Vagina (tissue), 2 donors: ENCODE measurements at regions not wholly inside any gene's neighbourhood (a gene's known extent, or its start where the extent isn't known, plus 50 kb on each side); places are given as distances from the start of the nearest gene placed in this dataset.

ENCODE experiments used
- POLR2AphosphoS5 ChIP-seq, 2 donors: sonication (generic); formaldehyde crosslinking; IDR thresholded peaks; one replicate each; pipeline ENCODE4 v1.9.0; 2017; ENCODE audit warnings: antibody characterized with exemption in 2 of 2, mild to moderate bottlenecking in 2 of 2, low read depth in 1 of 2; ENCODE audit not compliant: insufficient read depth in 1 of 2
- TF ChIP-seq, protein P1 (sequence below), 3 experiments: fragments of 450-650 bp in 2 of 3; fragments of 200-600 bp in 1 of 3; sonication (generic) in 1 of 3; IDR thresholded peaks; one replicate each; pipeline ENCODE4 v1.5.1; 2017 to 2019; ENCODE audit warnings: antibody characterized with exemption in 3 of 3, mild to moderate bottlenecking in 2 of 3, moderate library complexity in 2 of 3

DNA sequence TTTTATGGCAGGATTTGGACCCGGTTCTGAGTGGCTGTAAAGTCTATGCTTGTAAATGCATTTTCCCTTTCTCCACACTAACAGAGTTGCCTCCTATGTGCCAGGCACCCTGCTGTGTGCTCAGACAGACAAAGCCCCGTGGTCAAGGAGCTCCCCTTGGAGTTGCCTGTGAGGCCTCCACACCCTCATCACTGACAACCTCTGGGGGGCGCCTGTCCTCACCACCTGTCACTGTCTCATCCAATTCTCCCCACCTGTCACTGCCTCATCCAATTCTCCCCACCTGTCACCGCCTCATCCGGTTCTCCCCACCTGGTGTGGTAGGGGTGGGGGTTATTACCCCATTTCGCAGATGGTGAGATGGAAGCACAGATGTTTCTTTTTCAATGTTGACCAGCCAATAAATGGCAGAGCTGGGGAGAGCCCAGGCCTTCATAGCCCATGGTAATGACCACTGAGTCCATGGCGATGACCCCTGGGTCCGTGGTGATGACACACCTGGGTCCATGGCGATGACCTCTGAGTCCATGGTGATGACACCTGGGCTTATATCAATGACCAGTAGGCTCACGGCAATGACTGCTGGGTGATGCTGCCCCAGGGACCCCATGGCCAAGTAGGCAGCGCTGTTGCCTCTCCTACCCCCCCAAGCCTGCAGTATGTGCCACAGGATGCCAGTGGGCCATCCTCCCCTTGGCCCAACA lies 150.1 kb downstream of the IRF8 start:
- TF ChIP-seq, protein P1, sequence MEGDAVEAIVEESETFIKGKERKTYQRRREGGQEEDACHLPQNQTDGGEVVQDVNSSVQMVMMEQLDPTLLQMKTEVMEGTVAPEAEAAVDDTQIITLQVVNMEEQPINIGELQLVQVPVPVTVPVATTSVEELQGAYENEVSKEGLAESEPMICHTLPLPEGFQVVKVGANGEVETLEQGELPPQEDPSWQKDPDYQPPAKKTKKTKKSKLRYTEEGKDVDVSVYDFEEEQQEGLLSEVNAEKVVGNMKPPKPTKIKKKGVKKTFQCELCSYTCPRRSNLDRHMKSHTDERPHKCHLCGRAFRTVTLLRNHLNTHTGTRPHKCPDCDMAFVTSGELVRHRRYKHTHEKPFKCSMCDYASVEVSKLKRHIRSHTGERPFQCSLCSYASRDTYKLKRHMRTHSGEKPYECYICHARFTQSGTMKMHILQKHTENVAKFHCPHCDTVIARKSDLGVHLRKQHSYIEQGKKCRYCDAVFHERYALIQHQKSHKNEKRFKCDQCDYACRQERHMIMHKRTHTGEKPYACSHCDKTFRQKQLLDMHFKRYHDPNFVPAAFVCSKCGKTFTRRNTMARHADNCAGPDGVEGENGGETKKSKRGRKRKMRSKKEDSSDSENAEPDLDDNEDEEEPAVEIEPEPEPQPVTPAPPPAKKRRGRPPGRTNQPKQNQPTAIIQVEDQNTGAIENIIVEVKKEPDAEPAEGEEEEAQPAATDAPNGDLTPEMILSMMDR (IDR thresholded peaks at IDR 0.05), result no peak
- no peak for TF ChIP-seq POLR2AphosphoS5 (IDR thresholded peaks at IDR 0.05; ENCODE audit: insufficient read depth in 1 of 2, low read depth in 1 of 2)
